Skeletal muscle tissue (tissue), 3 donors: ENCODE measurements at regions not wholly inside any gene's neighbourhood (a gene's known extent, or its start where the extent isn't known, plus 50 kb on each side); places are given as distances from the start of the nearest gene placed in this dataset.

Source experiments
- H3K27ac ChIP-seq: one replicate; pipeline ENCODE4 v1.7.0; 2013; ENCODE audit warnings: mild to moderate bottlenecking, low read depth, low read length, inconsistent platforms
- H3K27me3 ChIP-seq, 3 donors: one replicate each; pipeline ENCODE4 v1.7.0; 2013; ENCODE audit warnings: low read length in 3 of 3; ENCODE audit not compliant: control insufficient read depth in 3 of 3, insufficient read depth in 3 of 3
- H3K36me3 ChIP-seq, 3 donors: one replicate each; pipeline ENCODE4 v1.7.0; 2013; ENCODE audit warnings: low read length in 3 of 3; ENCODE audit not compliant: control insufficient read depth in 3 of 3, insufficient read depth in 3 of 3
- H3K4me1 ChIP-seq, 3 donors: one replicate each; pipeline ENCODE4 v1.7.0; 2013; ENCODE audit warnings: low read length in 3 of 3, mild to moderate bottlenecking in 3 of 3; ENCODE audit not compliant: control insufficient read depth in 3 of 3, insufficient read depth in 3 of 3
- H3K4me3 ChIP-seq, 3 donors: one replicate each; pipeline ENCODE4 v1.7.0; 2013; ENCODE audit warnings: low read length in 3 of 3
- H3K9ac ChIP-seq, 3 donors: one replicate each; pipeline ENCODE4 v1.7.0; 2013; ENCODE audit warnings: low read length in 3 of 3, mild to moderate bottlenecking in 3 of 3, moderate library complexity in 2 of 3, low read depth in 1 of 3
- H3K9me3 ChIP-seq, 3 donors: one replicate each; pipeline ENCODE4 v1.7.0; 2013; ENCODE audit warnings: low read length in 3 of 3; ENCODE audit not compliant: control insufficient read depth in 3 of 3
- donor health status: Osteomylitis.

GRCh38 chr5:92567831-92568450 lies 1013.1 kb downstream of the NR2F1-AS1 start:
- Histone ChIP-seq H3K36me3 (no peaks in the 10 kb centered on the region), H3K27ac (no peak overlapping the region), H3K9ac (no peak overlapping the region), H3K9me3 (no peaks in the 10 kb centered on the region), H3K4me1 (no peaks in the 10 kb centered on the region), H3K27me3 (no peaks in the 10 kb centered on the region), H3K4me3 (no peak overlapping the region)

- Histone ChIP-seq H3K4me1 (no peaks in the 10 kb centered on the region), H3K36me3 (no peaks in the 10 kb centered on the region), H3K9ac (no peak overlapping the region), H3K27ac (no peak overlapping the region), H3K27me3 (no peaks in the 10 kb centered on the region), H3K4me3 (no peak overlapping the region), H3K9me3 (no peaks in the 10 kb centered on the region)
These were observed 1014.8 kb downstream of the NR2F1-AS1 start for GRCh38 chr5:92566113-92566786.

GRCh38 chr5:92565673-92566072 lies 1015.3 kb downstream of the NR2F1-AS1 start:
- H3K27ac ChIP-seq = no peak overlapping the region

GRCh38 chr5:92562065-92562464 lies 1019.0 kb downstream of the NR2F1-AS1 start:
- Histone ChIP-seq H3K36me3 (no peaks in the 10 kb centered on the region), H3K4me3 (no peak overlapping the region), H3K27me3 (no peaks in the 10 kb centered on the region), H3K4me1 (no peaks in the 10 kb centered on the region), H3K9ac (no peak overlapping the region), H3K9me3 (no peaks in the 10 kb centered on the region), H3K27ac (no peak overlapping the region)

More at GRCh38 chr5:92565673-92566072, 1015.3 kb downstream of the NR2F1-AS1 start:
- no peaks in the 10 kb centered on the region for H3K36me3 ChIP-seq
- no peaks in the 10 kb centered on the region for H3K27me3 ChIP-seq
- no peak overlapping the region for H3K9ac ChIP-seq
- H3K9me3 ChIP-seq = no peaks in the 10 kb centered on the region
- H3K4me3 ChIP-seq = no peak overlapping the region
- H3K4me1 ChIP-seq = no peaks in the 10 kb centered on the region

DNA sequence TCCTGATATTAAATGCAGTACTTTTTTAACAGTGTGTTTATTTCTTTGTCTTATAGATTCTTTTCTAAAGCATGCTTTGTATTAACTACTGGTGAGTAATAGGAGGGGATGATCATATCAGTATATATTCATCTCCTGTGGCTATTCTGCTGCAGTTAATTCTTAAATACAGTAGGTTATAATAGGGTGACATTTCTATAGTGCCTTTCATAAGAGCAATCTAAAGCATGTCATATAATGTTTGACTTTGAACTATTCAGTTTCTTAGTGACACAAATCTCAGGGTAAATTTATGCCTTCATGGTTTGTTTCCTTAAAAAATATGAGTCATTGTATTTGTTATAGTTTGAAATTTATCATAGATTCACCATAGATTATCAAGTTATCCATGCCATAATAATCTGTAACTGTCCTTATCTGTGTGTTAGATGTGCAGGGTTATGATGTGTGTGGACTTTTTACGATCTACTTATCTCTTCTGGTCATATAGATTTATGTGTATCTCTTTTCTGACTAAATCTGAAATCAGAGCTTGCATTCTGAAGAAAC lies 1019.5 kb downstream of the NR2F1-AS1 start:
- no peaks in the 10 kb centered on the region for H3K9me3 ChIP-seq
- no peak overlapping the region for H3K27ac ChIP-seq
- H3K9ac ChIP-seq = no peak overlapping the region
- no peak overlapping the region for H3K4me3 ChIP-seq
- H3K4me1 ChIP-seq = no peaks in the 10 kb centered on the region
- no peaks in the 10 kb centered on the region for H3K36me3 ChIP-seq
- H3K27me3 ChIP-seq = no peaks in the 10 kb centered on the region

- Histone ChIP-seq H3K9ac (no peak overlapping the region), H3K27ac (no peak overlapping the region), H3K4me1 (no peaks in the 10 kb centered on the region), H3K27me3 (no peaks in the 10 kb centered on the region), H3K9me3 (no peaks in the 10 kb centered on the region), H3K36me3 (no peaks in the 10 kb centered on the region), H3K4me3 (no peak overlapping the region)
These were observed 1020.2 kb downstream of the NR2F1-AS1 start for GRCh38 chr5:92560698-92561401.

DNA sequence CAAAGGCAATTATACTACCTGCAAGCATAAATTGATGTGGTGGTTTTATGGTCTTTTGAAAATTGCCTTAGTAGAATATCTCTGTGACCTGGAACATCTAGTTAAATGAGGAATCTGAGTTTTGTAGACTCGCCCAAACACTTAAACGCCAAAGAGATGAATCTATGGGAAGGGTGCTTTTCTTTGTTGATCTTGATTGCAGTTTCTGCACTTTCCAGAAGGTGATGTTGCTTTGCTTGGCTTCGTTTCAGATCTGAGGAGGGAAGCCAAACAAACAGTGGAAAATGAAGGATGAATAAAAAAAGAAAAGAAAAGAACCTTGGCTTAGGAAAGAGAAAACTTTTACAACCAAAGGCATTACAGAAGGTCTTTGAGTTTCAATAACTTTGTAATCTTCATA lies 1021.2 kb downstream of the NR2F1-AS1 start:
- no peak overlapping the region for H3K4me3 ChIP-seq

DNA sequence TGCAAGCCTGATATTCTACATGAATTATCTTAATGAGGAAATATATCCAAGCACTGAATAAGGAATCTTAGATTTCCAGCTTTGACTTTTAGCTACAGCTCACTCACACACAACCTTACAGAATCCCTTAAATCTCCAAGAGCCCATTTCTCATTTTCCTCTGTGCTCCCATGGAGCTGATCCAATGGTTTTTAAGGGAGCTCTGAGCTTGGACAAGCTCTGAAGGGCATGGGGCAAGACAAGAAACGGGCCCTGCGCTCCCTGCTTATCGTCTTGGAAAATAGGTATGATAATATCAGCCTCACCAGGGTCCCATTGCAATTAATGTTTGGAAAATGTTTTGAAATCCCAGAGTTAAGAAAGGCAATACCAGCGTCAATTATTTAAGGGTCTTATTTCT lies 1021.7 kb downstream of the NR2F1-AS1 start:
- Histone ChIP-seq H3K4me3 (no peak overlapping the region), H3K4me1 (no peaks in the 10 kb centered on the region), H3K27ac (no peak overlapping the region), H3K36me3 (no peaks in the 10 kb centered on the region), H3K9ac (no peak overlapping the region), H3K27me3 (no peaks in the 10 kb centered on the region), H3K9me3 (no peaks in the 10 kb centered on the region)

More for the DNA sequence above, 1021.2 kb downstream of the NR2F1-AS1 start:
- Histone ChIP-seq H3K9me3 (no peaks in the 10 kb centered on the region), H3K27me3 (no peaks in the 10 kb centered on the region), H3K36me3 (no peaks in the 10 kb centered on the region), H3K27ac (no peak overlapping the region), H3K4me1 (no peaks in the 10 kb centered on the region), H3K9ac (no peak overlapping the region)

- H3K27ac ChIP-seq = no peak overlapping the region
- H3K4me3 ChIP-seq = no peak overlapping the region
- no peak overlapping the region for H3K9ac ChIP-seq
- H3K4me1 ChIP-seq = no peaks in the 10 kb centered on the region
- no peaks in the 10 kb centered on the region for H3K9me3 ChIP-seq
- H3K27me3 ChIP-seq = no peaks in the 10 kb centered on the region
- H3K36me3 ChIP-seq = no peaks in the 10 kb centered on the region
These were observed 1024.3 kb downstream of the NR2F1-AS1 start for GRCh38 chr5:92556747-92557146.
